ENCODE measurements at regions not wholly inside any gene's neighbourhood (a gene's known extent, or its start where the extent isn't known, plus 50 kb on each side); places are given as distances from the start of the nearest gene placed in this dataset.
"Not testable (repeated sequence)": the region's sequence is repeated elsewhere in the genome, so short reads cannot be mapped to it uniquely, and the experiment has no call there.

DNA sequence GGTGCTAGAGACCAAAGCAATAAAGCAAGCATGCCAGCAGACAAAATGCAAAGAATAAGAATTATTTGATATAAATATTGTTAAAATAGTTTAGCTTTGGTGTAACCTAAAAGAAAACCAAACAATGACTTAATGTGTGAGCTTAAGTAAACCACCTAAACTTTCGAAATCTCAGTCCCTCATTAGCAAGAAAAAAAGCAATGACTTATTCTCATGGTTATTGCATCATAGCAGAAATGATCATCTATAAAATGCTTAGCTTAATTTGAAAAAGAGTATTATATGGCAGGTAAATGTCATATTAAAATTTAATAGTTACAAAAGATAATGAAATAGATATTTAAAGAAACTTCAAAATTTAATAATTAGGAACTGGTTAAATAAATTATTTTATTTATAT, 1395.7 kb upstream of the EYS start:
- Histone ChIP-seq H3K27me3 (ENCODE audit: control insufficient read depth, insufficient read depth, low read length) (no peaks in the 10 kb centered on the region), H3K4me1 (ENCODE audit: control insufficient read depth in 2 of 3, insufficient read depth in 2 of 3, low read depth in 1 of 3, low read length in 3 of 3) (no peaks in the 10 kb centered on the region), H3K27ac (ENCODE audit: low read depth in 2 of 2, low read length in 2 of 2) (no peak overlapping the region), H3K9ac (ENCODE audit: low read length in 3 of 3) (no peak overlapping the region), H3K36me3 (ENCODE audit: control insufficient read depth in 2 of 3, insufficient read depth in 3 of 3, low read length in 3 of 3) (no peaks in the 10 kb centered on the region), H3K4me3 (ENCODE audit: low read length in 3 of 3) (no peak overlapping the region), H3K9me3 (ENCODE audit: control insufficient read depth in 2 of 3, insufficient read depth in 1 of 3, low read length in 3 of 3) (peaks cover 0 to 2% (median 0%) of the 10 kb centered on the region in 3 donors)
- DNase-seq (no peak), FAIRE-seq (peak; percentile 88)
- TF ChIP-seq, protein P1, sequence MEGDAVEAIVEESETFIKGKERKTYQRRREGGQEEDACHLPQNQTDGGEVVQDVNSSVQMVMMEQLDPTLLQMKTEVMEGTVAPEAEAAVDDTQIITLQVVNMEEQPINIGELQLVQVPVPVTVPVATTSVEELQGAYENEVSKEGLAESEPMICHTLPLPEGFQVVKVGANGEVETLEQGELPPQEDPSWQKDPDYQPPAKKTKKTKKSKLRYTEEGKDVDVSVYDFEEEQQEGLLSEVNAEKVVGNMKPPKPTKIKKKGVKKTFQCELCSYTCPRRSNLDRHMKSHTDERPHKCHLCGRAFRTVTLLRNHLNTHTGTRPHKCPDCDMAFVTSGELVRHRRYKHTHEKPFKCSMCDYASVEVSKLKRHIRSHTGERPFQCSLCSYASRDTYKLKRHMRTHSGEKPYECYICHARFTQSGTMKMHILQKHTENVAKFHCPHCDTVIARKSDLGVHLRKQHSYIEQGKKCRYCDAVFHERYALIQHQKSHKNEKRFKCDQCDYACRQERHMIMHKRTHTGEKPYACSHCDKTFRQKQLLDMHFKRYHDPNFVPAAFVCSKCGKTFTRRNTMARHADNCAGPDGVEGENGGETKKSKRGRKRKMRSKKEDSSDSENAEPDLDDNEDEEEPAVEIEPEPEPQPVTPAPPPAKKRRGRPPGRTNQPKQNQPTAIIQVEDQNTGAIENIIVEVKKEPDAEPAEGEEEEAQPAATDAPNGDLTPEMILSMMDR (IDR thresholded peaks at IDR 0.05; ENCODE audit: borderline replicate concordance, extremely low read depth, insufficient read depth): no peak
- intact Hi-C loops (cut with DNase I): no loop called here

DNA sequence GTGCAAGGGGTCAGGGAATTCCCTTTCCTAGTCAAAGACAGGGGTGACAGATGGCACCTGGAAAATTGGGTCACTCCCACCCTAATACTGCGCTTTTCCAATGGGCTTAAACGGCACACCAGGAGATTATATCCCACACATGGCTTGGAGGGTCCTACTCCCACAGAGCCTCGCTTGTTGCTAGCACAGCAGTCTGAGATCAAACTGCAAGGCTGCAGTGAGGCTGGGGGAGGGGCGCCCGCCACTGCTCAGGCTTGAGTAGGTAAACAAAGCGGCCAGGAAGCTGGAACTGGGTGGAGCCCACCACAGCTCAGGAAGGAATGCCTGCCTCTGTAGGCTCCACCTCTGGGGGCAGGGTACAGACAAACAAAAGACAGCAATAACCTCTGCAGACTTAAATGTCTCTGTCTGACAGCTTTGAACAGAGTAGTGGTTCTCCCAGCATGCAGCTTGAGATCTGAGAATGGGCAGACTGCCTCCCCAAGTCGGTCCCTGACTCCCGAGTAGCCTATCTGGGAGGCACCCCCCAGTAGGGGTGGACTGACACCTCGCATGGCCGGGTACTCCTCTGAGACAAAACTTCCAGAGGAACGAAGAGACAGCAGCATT, 1388.7 kb upstream of the EYS start:
- H3K9ac ChIP-seq (ENCODE audit: low read length in 3 of 3); H3K36me3 ChIP-seq (ENCODE audit: control insufficient read depth in 2 of 3, insufficient read depth in 3 of 3, low read length in 3 of 3); H3K4me3 ChIP-seq (ENCODE audit: low read length in 3 of 3); FAIRE-seq; H3K27me3 ChIP-seq (ENCODE audit: control insufficient read depth, insufficient read depth, low read length); intact Hi-C loops (cut with DNase I); H3K4me1 ChIP-seq (ENCODE audit: control insufficient read depth in 2 of 3, insufficient read depth in 2 of 3, low read depth in 1 of 3, low read length in 3 of 3); H3K27ac ChIP-seq (ENCODE audit: low read depth in 2 of 2, low read length in 2 of 2); H3K9me3 ChIP-seq (ENCODE audit: control insufficient read depth in 2 of 3, insufficient read depth in 1 of 3, low read length in 3 of 3): not testable (repeated sequence)
- peak in 1 of 5 donors; percentile 19 for DNase-seq

DNA sequence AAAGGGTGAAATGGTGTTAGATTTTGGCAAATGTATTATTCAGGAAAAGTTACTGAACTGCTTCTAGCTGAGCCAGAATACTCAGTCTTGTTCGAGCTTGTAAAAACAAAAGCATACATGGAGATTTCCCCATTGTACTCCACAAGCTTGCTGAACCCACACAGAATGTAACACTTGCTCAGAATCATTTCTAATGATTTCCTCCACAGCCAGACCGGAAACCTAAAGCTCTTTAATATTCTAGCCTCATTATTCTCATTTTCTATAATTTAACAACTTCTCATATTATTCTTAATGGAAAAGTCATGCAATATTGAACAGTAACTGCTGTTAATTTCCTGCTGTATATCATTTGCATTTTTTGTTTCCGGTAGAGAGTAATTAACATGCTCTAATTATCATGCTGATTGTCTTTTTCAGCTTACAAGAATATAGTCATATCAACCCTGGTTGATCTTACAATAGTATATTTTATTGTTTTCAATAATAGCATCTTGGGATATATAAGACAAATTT, 1387.5 kb upstream of the EYS start:
- intact Hi-C loops (cut with DNase I): no loop called here
- H3K4me3 ChIP-seq (ENCODE audit: low read length in 3 of 3): no peak overlapping the region
- DNase-seq (no peak), FAIRE-seq (no peak)
- no peak overlapping the region for H3K27ac ChIP-seq (ENCODE audit: low read depth in 2 of 2, low read length in 2 of 2)
- H3K9me3 ChIP-seq (ENCODE audit: control insufficient read depth in 2 of 3, insufficient read depth in 1 of 3, low read length in 3 of 3): no peaks in the 10 kb centered on the region
- no peaks in the 10 kb centered on the region for H3K36me3 ChIP-seq (ENCODE audit: control insufficient read depth in 2 of 3, insufficient read depth in 3 of 3, low read length in 3 of 3)
- no peak overlapping the region for H3K9ac ChIP-seq (ENCODE audit: low read length in 3 of 3)
- TF ChIP-seq, protein P1 (IDR thresholded peaks at IDR 0.05; ENCODE audit: borderline replicate concordance, extremely low read depth, insufficient read depth): no peak
- no peaks in the 10 kb centered on the region for H3K27me3 ChIP-seq (ENCODE audit: control insufficient read depth, insufficient read depth, low read length)
- H3K4me1 ChIP-seq (ENCODE audit: control insufficient read depth in 2 of 3, insufficient read depth in 2 of 3, low read depth in 1 of 3, low read length in 3 of 3): no peaks in the 10 kb centered on the region

DNA sequence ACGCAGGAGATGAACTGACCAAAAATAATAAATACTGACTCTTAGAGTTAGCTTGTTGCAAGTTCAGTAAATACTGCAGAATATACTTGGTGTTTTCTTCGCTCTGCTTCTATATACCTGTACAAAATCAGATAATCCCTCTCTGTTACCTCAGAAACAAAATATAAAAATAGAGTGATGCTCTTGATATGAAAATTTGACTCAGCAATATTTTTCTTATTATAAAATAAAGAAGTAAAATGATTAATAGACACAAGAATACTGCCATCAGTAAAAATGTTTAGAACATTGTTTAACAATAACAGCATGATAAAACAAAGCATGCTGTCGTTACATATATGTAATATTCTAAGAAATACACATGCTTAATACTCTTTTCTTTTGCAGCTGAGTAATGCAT, 1366.9 kb upstream of the EYS start:
- H3K27ac ChIP-seq (ENCODE audit: low read depth in 2 of 2, low read length in 2 of 2): no peak overlapping the region
- no peaks in the 10 kb centered on the region for H3K4me1 ChIP-seq (ENCODE audit: control insufficient read depth in 2 of 3, insufficient read depth in 2 of 3, low read depth in 1 of 3, low read length in 3 of 3)
- intact Hi-C loops (cut with DNase I): no loop called here
- FAIRE-seq (no peak), DNase-seq (no peak)
- no peak overlapping the region for H3K4me3 ChIP-seq (ENCODE audit: low read length in 3 of 3)
- TF ChIP-seq, protein P1 (IDR thresholded peaks at IDR 0.05; ENCODE audit: borderline replicate concordance, extremely low read depth, insufficient read depth): no peak
- no peaks in the 10 kb centered on the region for H3K27me3 ChIP-seq (ENCODE audit: control insufficient read depth, insufficient read depth, low read length)
- H3K36me3 ChIP-seq (ENCODE audit: control insufficient read depth in 2 of 3, insufficient read depth in 3 of 3, low read length in 3 of 3): no peaks in the 10 kb centered on the region
- no peak overlapping the region for H3K9ac ChIP-seq (ENCODE audit: low read length in 3 of 3)
- H3K9me3 ChIP-seq (ENCODE audit: control insufficient read depth in 2 of 3, insufficient read depth in 1 of 3, low read length in 3 of 3): no peaks in the 10 kb centered on the region
